Adrenal gland (tissue), 5 donors: ENCODE measurements at regions not wholly inside any gene's neighbourhood (a gene's known extent, or its start where the extent isn't known, plus 50 kb on each side); places are given as distances from the start of the nearest gene placed in this dataset.

Source experiments
- CTCF ChIP-seq, 6 experiments: fragments of 450-650 bp in 4 of 6; fragments of 200-600 bp in 2 of 6; sonication (generic) in 1 of 6; IDR thresholded peaks; 1 replicate in 5 of 6; 2 replicates in 1 of 6; pipeline versions ENCODE4 v1.5.1 to v1.8.0; 2016 to 2021; ENCODE audit warnings: antibody characterized with exemption in 6 of 6, mild to moderate bottlenecking in 2 of 6, moderate library complexity in 1 of 6
- POLR2A ChIP-seq, 2 donors: fragments of 450-650 bp; IDR thresholded peaks; one replicate each; pipeline ENCODE4 v1.6.1; 2017; ENCODE audit warnings: antibody characterized with exemption in 2 of 2, mild to moderate bottlenecking in 2 of 2, moderate library complexity in 1 of 2
- donor health status: DM: no; HTN: no; CAD: no.

DNA sequence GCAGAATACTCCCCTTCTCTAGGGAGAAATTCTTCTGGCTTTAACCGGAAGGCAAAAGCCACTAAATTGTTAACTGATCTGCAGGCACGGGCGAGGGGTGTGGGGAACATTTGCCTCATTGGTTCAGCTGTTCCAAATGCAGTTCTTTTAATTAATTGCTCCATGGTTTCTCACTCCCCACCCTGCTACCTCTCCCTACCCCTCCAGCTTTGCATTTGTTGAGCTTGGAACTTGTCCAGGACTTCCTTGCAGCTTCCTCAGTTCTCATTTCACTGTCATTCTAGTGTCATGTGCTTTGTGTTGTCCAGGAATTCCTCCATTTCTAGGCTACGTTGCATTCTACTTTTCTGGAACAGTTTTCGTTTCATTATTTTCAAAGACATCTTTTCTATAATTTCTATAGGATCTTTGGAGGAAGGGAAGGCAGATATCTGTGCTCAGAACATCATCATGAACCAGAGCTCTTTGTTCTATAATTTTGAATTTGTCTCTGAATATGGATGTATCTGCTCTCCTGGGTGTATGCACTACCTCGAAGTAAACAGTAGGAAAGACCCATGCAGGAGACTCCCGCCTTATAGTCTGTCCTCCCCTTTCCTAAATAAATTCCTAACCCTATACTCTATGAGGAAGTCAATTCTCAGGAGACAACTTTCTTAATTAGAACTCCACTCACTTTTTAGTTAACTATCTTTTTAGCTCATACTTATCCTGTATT lies 132.4 kb upstream of the LMO4 start:
- TF ChIP-seq CTCF (IDR thresholded peaks at IDR 0.05) (no peak), POLR2A (IDR thresholded peaks at IDR 0.05) (no peak)
